GM18508 (cell line): ENCODE measurements at regions not wholly inside any gene's neighbourhood (a gene's known extent, or its start where the extent isn't known, plus 50 kb on each side); places are given as distances from the start of the nearest gene placed in this dataset.

Source experiments
- ATAC-seq: cut with Tn5 transposase; IDR thresholded peaks from one replicate; pipeline ENCODE4 v1.9.1; 2021; ENCODE audit warnings: moderate number of reproducible peaks; ENCODE audit not compliant: insufficient read depth, unreplicated experiment

DNA sequence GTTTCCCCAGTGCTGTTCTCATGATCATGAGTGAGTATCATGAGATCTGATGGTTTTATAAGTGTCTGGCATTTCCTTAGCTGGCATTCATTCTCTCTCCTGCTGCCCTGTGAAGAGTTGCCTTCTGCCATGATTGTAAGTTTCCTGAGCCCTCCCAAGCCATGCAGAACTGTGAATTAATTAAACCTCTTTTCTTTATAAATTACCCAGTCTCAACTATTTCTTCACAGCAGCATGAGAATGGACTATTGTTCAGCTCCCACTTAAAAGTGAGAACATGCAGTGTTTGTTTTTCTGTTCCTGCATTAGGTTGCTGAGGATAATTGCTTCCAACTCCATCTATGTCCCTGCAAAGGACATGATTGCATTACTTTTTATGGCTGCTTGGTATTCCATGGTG, 311.7 kb upstream of the CTSO start:
- no peak for ATAC-seq

DNA sequence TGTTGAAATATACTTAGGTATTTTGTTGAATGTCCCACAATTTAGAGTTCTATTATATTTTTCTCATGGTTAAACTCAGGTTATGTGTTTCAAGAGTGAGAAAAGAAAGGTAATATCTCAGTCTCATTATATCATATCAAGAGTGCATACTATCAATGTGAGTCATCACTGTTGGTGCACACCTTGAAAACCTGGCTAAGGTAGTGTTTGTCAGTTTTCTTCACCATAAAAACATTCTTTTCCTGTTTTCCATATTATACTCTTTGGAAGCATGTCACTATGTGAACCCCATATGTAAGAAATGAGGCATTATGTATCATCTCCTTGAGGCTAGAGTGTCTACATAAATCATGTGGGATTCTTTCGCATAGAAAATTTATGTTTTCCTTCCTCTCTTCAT, 307.6 kb upstream of the CTSO start:
- no peak for ATAC-seq

DNA sequence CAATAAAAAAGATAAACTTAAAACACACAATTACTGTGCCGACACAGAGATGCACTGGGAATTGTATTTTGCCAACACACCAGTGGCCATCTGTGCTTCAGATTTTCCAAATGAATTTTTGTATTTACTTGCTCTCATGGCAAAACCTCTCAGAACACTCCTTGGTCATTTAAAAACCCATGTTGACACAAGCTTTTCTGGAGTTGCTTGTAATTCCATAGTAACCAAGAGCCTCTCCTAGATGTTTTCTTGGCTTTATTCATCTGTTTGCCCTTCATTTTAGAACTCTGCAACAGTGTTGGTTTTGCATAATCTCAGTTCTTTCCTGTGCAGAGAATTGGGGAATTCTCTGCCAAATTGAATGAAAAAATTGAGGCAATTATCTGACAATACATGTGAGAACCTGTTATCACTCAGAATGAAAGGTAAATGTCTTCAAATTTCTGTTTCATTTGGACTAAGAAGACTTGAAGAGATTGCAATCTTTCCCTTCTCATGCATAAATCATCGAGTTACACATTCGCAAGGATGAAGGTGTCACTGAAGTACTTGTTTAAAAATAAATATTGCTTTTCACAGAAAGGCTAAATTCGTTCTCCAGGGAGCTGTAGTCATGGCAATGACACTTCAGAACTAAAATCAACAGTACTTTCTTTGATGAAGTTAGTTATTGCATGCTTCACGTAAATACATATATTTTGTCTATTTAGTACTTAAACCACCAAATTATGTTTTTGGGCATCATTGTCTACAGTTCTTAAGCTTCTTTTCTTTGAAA, 301.8 kb upstream of the CTSO start:
- ATAC-seq, result no peak

DNA sequence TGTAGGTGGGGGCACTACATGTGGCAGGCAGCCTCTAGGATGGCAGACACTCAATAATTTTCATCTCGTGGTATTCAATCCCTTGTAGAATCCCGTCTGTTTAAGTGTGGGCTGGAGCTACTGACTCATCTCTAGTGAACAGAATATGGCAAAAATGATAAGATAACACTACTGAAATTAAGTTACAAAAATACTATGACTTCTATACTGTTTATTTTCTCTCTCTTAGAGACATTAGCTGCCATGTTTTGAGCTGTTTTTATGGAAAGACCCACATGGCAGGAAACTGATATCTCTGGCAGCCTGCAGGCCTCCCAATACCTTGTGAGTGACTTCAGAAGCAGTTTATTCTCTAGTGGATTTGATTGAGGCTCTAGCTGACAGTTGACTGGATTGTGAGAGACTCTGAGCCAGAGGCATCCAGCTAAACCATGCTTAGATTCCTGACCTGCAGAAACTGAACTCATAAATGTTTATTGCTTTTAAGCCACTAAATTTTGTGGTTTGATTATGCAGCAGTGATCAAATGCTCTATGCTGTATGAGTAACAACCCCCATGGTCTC, 298.8 kb upstream of the CTSO start:
- no peak for ATAC-seq

DNA sequence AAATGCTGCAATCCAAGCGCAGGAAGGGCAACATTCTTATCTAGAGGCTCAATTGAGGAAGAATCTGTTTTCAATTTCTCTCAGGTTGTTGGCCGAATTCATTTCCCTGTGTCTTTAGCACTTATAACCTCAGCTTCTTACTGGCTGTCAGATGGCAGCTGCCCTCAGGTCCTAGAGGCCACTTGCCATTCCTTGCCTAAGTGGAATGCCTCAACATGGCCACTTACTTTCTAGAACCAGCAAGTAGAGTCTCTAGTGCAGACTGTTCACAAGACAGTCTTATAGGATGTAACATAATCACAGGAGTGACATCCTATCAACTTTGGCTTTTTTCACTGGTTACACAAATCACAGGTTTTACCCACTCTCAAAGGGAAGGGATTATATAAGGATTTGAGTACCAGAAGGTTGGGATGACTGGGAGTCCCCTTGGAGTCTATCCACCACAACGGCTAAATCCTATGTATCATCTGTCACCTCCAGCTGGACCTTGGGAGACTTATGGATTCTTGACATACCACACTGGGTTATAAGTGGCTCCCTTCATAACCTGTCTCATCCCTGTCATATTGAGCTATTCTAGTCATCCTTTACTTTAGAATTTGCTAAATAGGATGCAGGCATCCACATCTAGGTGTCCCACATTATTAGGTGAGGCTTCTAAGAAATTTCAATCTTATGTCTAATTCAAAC, 297.9 kb upstream of the CTSO start:
- no peak for ATAC-seq

DNA sequence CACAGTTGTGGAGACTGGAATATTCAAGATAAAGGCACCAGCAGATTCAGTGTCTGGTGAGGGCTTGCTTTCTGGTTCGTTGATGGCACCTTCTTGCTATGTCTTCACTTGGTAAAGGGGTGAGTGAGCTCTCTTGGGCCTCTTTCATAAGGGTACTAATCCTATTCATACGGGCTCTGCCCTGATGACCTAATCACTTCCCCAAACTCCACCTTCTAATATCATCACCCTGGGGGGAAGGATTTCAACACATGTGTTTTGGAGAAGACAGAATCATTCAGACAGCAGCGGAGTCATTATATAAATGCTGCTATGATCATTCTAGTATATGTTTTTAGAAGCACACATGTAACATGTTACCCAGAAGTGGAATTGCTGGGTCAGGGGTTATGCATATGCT, 295.3 kb upstream of the CTSO start:
- ATAC-seq, result no peak

DNA sequence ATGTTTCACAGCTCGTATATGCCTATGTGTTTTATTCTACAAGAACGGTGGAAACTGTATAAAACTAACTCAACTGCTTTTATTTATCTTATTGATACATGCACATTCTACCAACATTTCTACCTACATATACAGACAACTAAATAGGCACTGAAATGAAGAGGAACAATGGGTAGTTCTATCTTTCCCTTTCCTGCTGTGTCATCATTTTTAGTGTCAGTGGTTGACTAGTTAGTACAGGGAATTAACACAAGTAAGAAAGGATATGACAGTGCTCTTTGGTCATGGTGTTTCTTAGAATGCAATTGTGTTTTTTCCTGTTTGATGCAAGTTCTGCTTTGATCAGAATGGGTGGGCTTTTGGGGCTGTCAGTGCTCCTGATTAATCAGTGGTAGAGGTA, 293.8 kb upstream of the CTSO start:
- ATAC-seq, result no peak

DNA sequence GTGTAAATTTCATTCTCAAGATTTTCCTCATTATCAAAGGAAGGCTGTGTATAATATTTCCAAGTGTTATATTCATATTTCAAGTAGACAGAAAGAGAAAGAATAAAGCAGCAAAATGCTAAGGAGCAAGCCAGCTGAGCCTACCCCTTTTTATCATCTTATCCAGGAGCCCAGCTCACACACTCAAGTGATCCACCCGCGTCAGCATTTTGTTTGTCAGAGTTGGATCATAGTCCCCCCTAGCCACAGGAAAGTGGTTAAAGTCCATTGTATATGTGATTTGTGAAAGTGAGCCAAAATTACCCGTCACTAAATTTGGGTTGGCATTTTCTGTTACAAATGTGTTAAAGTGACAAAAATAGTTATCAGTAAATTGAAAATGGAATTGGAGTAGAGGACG, 289.3 kb upstream of the CTSO start:
- ATAC-seq, result no peak

DNA sequence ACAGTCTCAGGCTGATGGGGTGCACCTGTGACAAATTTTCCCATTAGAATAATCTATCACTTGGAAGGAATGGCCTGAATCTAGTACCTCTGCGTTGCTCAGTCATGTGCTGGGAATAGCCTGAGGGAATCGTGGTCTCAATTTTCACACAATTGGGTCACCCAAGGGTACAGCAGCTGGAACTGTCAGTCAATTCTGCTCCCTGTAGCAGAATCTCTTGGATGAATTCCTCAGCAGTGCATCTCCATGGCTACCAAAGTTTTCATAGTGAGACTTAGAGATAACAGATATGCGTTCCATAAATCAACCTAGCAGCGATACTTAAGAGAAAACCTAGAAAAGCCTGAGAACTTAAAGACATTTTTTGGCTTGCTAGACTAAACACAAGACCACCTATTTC, 288.7 kb upstream of the CTSO start:
- no peak for ATAC-seq

DNA sequence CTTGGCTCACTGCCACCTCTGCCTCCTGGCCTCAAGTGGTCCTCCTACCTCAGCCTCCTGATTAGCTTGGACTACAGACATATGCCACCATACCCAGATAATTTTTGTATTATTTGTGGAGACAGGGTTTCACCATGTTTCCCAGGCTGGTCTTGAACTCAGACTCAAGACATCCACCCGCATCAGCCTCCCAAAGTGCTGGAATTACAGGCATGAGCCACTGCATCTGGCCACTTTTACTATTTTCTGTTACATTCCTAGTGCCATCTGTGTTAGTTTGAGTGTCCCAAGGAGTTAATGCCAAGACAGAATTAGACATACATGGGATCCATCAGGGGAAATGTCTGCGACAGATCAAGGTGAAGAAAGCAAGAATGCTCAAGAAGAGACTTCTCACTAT, 288.2 kb upstream of the CTSO start:
- ATAC-seq, result no peak

DNA sequence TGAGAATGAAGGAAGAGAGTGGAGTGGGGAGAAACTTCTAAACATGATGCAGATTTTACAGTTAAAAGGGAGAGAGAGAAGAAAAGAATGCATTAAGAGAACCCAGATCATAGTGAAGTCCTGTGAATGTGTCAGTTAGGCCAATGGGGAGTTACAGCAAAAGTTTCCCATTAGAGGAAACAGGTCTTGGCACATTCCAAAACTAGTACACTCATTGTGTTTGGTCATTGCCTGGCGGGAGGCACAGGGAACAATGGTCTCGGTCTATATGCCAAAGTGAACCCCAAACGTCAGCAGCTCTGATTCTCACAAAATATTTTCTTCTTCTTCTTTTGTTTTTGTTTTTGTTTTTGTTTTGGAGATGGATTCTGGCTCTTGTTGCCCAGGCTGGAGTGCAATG, 284.5 kb upstream of the CTSO start:
- no peak for ATAC-seq

DNA sequence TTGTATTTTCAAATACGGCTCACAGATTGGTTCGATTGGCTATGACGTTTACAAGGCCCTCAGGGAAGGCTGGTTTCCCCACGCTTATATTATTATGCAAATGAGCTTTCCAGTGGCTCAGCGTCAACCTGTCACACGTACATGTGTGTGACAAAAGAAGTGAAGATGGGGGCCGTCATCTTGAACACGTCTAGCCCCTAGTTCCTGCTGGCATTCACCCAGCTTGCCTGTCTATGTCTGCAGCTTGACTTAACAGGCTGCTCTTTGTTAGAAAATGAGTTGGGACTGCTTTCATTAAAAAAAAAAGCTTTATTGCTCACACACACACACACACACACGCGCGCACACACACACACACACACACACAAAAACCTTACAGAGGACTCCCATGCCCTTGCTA, 283.6 kb upstream of the CTSO start:
- ATAC-seq, result no peak

DNA sequence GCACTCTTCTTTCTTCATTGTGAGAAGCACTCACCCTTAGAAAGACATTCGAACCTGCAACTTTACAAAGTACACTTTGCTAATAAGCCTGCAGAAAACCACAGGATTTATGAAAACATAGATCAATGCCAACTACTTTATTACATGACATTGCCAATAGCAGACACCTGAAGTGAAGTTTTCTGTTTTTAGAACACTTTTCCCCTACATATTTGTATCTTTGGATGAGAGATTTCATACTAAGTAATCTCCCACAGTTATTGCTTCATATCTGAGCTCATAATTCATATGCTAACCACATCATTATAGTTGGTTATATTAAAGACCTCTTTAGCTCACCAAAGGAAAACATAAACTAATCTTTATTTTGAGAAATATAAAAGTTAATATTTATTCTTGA, 276.5 kb upstream of the CTSO start:
- ATAC-seq, result no peak

DNA sequence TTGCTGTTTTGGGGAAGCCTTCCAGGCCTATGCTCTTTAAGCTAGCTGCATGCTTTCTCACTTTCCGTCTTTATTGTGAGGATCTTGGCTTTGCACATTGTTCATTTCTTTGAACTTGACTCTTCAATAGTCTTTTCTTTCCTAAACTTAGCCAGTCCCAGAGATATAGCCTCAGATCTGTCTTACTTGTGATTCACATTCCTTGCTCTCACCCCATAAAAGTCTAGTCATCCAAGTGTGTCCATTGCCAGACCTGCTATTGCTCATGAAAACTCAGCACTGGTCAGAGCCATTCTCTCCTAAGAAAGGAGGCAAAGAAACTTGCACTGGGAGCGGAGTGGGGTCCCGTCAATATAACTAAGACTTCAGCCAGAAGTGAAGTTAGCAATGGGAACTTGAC, 275.0 kb upstream of the CTSO start:
- ATAC-seq, result no peak

DNA sequence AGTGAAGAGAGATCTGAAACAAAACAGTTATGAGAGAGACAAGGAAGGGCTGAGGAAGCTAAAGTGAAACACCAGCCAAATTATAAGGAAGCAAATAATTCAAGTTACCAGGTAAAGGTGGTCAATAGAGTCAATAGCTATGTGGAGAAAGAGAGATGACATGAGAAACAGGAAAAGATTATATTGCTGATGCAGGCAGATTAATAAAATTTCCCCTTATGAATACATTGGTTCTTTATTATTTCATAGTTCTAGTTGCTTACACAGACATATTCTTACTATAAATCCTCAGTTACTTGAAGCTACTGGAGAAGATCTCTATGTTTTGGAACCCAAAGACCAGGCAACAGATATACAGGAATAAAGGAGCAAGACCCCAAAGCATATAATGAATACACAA, 273.7 kb upstream of the CTSO start:
- ATAC-seq, result no peak

DNA sequence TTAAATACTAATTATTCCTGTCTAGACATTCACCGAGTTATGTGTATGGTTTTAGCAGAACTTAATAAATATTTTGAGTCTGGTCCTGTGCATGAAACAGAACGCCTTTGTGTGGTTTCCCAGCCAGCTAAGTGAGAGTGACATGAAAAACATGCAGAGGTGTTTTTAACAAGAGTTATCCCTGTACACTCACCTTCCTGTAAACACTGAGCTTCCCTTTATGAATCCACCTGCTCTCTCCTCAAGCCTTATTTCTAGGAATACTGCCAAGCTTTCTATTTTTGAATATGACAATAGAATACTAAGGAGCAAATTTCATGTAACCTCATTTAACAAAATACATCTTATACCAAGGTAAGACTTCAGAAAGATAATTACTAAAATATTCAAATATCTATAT, 270.3 kb upstream of the CTSO start:
- no peak for ATAC-seq

DNA sequence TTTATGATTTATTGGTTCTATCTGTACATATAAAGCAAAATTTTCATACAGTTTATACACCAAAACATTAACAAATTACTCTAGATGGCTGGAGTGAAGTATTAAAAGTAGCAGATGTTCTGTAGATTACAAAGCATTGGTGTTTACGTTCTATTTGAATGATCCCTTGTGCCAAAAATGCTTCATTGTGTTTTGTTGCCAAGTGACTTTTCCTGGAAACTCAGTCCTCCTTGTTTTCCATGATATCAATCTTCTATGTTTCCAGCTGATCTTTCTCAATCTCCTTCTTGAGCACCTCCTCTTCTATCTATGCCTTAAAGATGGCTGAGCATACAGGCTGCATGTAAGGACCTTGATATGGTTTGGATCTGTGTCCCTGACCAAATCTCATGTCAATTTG, 263.6 kb upstream of the CTSO start:
- no peak for ATAC-seq

DNA sequence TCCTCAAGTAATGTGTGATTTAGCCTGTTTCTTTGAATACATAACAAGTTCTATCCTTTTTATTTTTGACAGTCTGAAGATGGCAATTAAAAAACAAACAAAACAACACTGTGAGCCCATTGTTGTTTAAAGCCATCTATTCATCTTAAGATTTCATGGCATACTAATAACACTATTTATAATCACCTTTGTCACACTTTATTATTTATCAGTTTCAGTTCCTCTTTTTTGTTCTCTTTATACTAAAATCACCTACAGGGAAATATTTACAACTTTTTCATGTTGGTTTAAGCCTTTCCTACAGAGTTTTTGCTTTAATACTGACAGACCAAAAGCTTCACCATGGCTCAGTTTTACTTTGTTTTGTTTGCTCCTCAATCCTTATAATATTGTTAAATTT, 247.4 kb upstream of the CTSO start:
- ATAC-seq, result peak; percentile 100

DNA sequence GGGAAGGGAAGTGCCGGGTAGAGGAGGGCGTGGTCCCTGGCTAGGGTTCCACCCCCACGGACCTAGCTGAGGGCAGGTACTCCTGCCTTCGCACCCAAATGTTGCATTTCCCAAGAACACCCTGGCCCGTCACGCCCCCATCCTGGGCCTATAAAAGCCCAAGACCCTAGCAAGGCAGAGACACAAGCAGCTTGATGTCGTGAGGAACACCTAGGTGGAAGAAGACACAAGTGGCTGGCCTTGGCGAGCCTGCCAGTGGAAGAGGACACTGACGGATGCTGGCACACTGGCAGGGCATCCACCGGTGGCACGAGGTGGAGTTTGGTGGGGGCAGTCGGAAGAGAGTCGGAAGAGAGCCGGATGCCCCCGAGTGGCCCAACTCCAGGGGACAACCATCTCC, 244.8 kb upstream of the CTSO start:
- no peak for ATAC-seq

DNA sequence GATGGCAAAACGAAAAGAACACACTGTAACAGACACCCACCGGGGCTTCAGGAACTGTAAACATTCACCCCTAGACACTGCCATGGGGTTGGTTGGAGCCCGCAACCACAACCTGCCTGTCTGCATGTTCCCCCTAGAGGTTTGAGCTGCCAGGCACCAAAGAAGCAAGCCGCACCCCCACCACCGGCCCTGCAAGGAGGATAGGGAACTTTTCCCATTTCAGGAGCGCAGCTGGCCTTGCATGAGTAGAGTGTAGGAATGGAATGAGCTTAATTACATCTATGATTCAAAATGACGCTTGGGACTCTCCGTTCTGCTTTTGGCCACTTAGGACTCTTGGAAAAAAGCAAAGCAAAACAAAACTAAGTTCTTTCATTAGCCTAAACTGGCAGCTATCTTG, 243.6 kb upstream of the CTSO start:
- ATAC-seq, result no peak

DNA sequence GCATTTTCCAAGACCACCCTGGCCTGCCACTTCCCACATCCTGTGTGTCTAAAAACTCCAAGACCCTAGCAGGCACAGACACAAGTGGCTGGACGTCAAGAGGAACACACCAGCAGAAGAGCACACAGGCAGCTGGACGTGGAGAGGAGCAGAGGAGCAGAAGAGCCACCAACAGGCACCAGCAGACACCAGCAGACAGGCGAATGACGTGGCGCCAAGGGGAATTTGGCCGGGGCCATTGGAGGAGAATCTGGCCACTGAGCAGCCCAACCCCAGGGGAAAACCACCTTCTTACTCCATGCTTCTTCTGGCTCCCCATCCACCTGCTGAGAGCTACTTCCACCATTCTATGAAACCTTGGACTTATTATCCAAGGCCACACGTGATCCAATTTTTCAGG, 243.1 kb upstream of the CTSO start:
- ATAC-seq, result no peak

DNA sequence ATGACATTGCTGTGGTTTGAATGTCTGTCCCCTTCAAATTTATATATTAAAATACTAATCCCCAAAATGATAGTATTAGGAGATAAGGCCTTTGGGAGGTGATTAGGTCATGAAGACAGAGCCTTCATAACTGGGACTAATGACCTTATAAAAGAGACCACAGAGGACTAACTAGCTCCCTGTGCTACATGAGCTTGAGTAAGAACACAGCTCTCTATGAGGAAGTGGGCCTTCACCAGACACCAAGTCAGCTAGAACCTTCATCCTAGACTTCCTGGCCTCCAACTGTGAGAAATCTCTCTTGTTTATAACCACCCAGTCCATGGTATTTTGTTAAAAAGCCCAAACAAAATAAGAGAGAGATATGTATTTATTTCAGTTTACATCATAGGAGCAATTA, 242.2 kb upstream of the CTSO start:
- ATAC-seq, result peak; percentile 96
